PC-9 (cell line): ENCODE measurements at regions not wholly inside any gene's neighbourhood (a gene's known extent, or its start where the extent isn't known, plus 50 kb on each side); places are given as distances from the start of the nearest gene placed in this dataset.
A peak's percentile ranks its signal among the peaks of the same experiment; 100 is the strongest.

ENCODE experiments used
- BruUV-seq: library from RNA; stranded (reverse); fragments of 400-500 nt; replicated peaks from 2 replicates; lab custom pipeline; 2021; lab: Mats Ljungman, UMichigan
- CTCF ChIA-PET: fragments of 300-600 bp; sonication (Branson Sonifier 250); formaldehyde crosslinking; loops from one replicate; lab custom pipeline; 2022; ENCODE audit warnings: antibody characterized with exemption; lab: Charles Lee
- POLR2A ChIA-PET: fragments of 300-600 bp; sonication (Branson Sonifier 250); formaldehyde crosslinking; loops from one replicate; lab custom pipeline; 2022; ENCODE audit warnings: antibody characterized with exemption; ENCODE audit not compliant: unreplicated experiment; lab: Charles Lee
- DNase-seq, 2 experiments: peaks; one replicate each; pipeline versions ENCODE4 v3.0.0 to v3.0.0-alpha.2; 2015 to 2022; ENCODE audit warnings: mixed read lengths in 1 of 2
- H2AFZ ChIP-seq: fragments of 200-600 bp; sonication (generic); 2 replicates; pipeline ENCODE4 v1.8.1; 2017; ENCODE audit warnings: antibody characterized with exemption
- H3F3A ChIP-seq: fragments of 200-600 bp; sonication (generic); 2 replicates; pipeline ENCODE4 v1.8.1; 2017; ENCODE audit warnings: antibody characterized with exemption, mild to moderate bottlenecking, low read depth; ENCODE audit not compliant: insufficient read depth
- H3K27ac ChIP-seq: fragments of 200-600 bp; sonication (generic); 2 replicates; pipeline ENCODE4 v1.6.1; 2016; ENCODE audit warnings: mixed run types
- H3K27me3 ChIP-seq: fragments of 200-600 bp; sonication (generic); 2 replicates; pipeline ENCODE4 v1.6.1; 2016; ENCODE audit warnings: low read depth, mixed run types; ENCODE audit not compliant: insufficient read depth
- H3K36me3 ChIP-seq: fragments of 200-600 bp; sonication (generic); 2 replicates; pipeline ENCODE4 v1.6.1; 2016; ENCODE audit warnings: low read depth, mixed run types
- H3K4me1 ChIP-seq: fragments of 200-600 bp; sonication (generic); replicated peaks from 2 replicates; pipeline ENCODE4 v1.6.1; 2016; ENCODE audit warnings: mixed run types; ENCODE audit not compliant: insufficient read depth
- H3K4me2 ChIP-seq: fragments of 200-600 bp; sonication (generic); 2 replicates; pipeline ENCODE4 v1.6.1; 2017; ENCODE audit warnings: mixed run types
- H3K4me3 ChIP-seq: fragments of 200-600 bp; sonication (generic); 2 replicates; pipeline ENCODE4 v1.6.1; 2016; ENCODE audit warnings: mixed run types
- H3K79me2 ChIP-seq: fragments of 200-600 bp; sonication (generic); 2 replicates; pipeline ENCODE4 v1.6.1; 2017; ENCODE audit warnings: low read depth, mixed run types
- H3K9me2 ChIP-seq: fragments of 200-600 bp; sonication (generic); 2 replicates; pipeline ENCODE4 v1.8.1; 2017; ENCODE audit warnings: mild to moderate bottlenecking; ENCODE audit not compliant: insufficient read depth
- H3K9me3 ChIP-seq: fragments of 200-600 bp; sonication (generic); 2 replicates; pipeline ENCODE4 v1.8.1; 2016; ENCODE audit warnings: low read depth; ENCODE audit not compliant: insufficient read depth
- H4K20me1 ChIP-seq: fragments of 200-600 bp; sonication (generic); 2 replicates; pipeline ENCODE4 v1.8.1; 2017; ENCODE audit not compliant: insufficient read depth
- CTCF ChIP-seq: fragments of 200-600 bp; sonication (generic); conservative IDR thresholded peaks from 2 replicates; pipeline ENCODE4 v1.6.1; 2017; ENCODE audit warnings: mixed run types, antibody characterized with exemption, mild to moderate bottlenecking, moderate library complexity
- EZH2 ChIP-seq: fragments of 200-600 bp; sonication (generic); IDR thresholded peaks from 2 replicates; pipeline ENCODE4 v1.8.0; 2017; ENCODE audit warnings: antibody characterized with exemption, low read depth
- intact Hi-C: fragments of 100-400 bp; cut with micrococcal nuclease; formaldehyde crosslinking; loops from one replicate; pipeline ENCODE4 v1.10.0; 2022; ENCODE audit not compliant: unreplicated experiment

GRCh38 chr1:79588719-79589118, 582.2 kb upstream of the ADGRL4 start:
- Histone ChIP-seq H3K4me1 (no peaks in the 10 kb centered on the region), H3K9me3 (no peaks in the 10 kb centered on the region), H3K79me2 (no peaks in the 10 kb centered on the region), H3F3A (no peaks in the 10 kb centered on the region), H3K4me2 (no peak overlapping the region), H4K20me1 (no peaks in the 10 kb centered on the region), H3K27me3 (no peaks in the 10 kb centered on the region), H3K9me2 (no peaks in the 10 kb centered on the region), H2AFZ (no peak overlapping the region), H3K36me3 (no peaks in the 10 kb centered on the region), H3K4me3 (no peak overlapping the region), H3K27ac (no peak overlapping the region)
- TF ChIP-seq CTCF (no peak), EZH2 (no peak)
- intact Hi-C loops: no loop called here
- ChIA-PET CTCF (no interaction called here), POLR2A (no interaction called here)
- no TSS peak for BruUV-seq
- no peak for DNase-seq

GRCh38 chr1:79587229-79587628, 580.7 kb upstream of the ADGRL4 start:
- POLR2A ChIA-PET: no interaction called here
- no TSS peak for BruUV-seq
- no peaks in the 10 kb centered on the region for H3K9me2 ChIP-seq

GRCh38 chr1:79585801-79586200, 579.3 kb upstream of the ADGRL4 start:
- Histone ChIP-seq H3K4me2 (no peak overlapping the region), H3K4me1 (no peaks in the 10 kb centered on the region), H3K79me2 (no peaks in the 10 kb centered on the region), H3K4me3 (no peak overlapping the region), H4K20me1 (no peaks in the 10 kb centered on the region), H3K27me3 (no peaks in the 10 kb centered on the region), H3K9me3 (no peaks in the 10 kb centered on the region), H3K9me2 (no peaks in the 10 kb centered on the region), H3K27ac (no peak overlapping the region), H3K36me3 (no peaks in the 10 kb centered on the region), H3F3A (no peaks in the 10 kb centered on the region), H2AFZ (no peak overlapping the region)
- no peak for TF ChIP-seq EZH2
- TF ChIP-seq CTCF: no peak
- intact Hi-C loops: no loop called here
- POLR2A ChIA-PET: no interaction called here
- no TSS peak for BruUV-seq
- DNase-seq: peak in 1 of 2 experiments; percentile 0
- CTCF ChIA-PET: no interaction called here

More at GRCh38 chr1:79587229-79587628, 580.7 kb upstream of the ADGRL4 start:
- no peaks in the 10 kb centered on the region for H3F3A ChIP-seq
- no peak for DNase-seq
- TF ChIP-seq EZH2: no peak
- no peak for TF ChIP-seq CTCF
- H3K4me3 ChIP-seq: no peak overlapping the region
- CTCF ChIA-PET: no interaction called here
- no peak overlapping the region for H3K27ac ChIP-seq
- H3K4me1 ChIP-seq: no peaks in the 10 kb centered on the region
- no peak overlapping the region for H3K4me2 ChIP-seq
- H3K36me3 ChIP-seq: no peaks in the 10 kb centered on the region
- intact Hi-C loops: no loop called here
- no peaks in the 10 kb centered on the region for H3K9me3 ChIP-seq
- H3K79me2 ChIP-seq: no peaks in the 10 kb centered on the region
- H3K27me3 ChIP-seq: no peaks in the 10 kb centered on the region
- no peaks in the 10 kb centered on the region for H4K20me1 ChIP-seq
- H2AFZ ChIP-seq: no peak overlapping the region
